GM18519 (cell line): ENCODE measurements at regions not wholly inside any gene's neighbourhood (a gene's known extent, or its start where the extent isn't known, plus 50 kb on each side); places are given as distances from the start of the nearest gene placed in this dataset.

ENCODE experiments used
- ATAC-seq: cut with Tn5 transposase; IDR thresholded peaks from one replicate; pipeline ENCODE4 v1.9.1; 2021; ENCODE audit warnings: mild to moderate bottlenecking, moderate library complexity; ENCODE audit not compliant: unreplicated experiment, low FRiP score

DNA sequence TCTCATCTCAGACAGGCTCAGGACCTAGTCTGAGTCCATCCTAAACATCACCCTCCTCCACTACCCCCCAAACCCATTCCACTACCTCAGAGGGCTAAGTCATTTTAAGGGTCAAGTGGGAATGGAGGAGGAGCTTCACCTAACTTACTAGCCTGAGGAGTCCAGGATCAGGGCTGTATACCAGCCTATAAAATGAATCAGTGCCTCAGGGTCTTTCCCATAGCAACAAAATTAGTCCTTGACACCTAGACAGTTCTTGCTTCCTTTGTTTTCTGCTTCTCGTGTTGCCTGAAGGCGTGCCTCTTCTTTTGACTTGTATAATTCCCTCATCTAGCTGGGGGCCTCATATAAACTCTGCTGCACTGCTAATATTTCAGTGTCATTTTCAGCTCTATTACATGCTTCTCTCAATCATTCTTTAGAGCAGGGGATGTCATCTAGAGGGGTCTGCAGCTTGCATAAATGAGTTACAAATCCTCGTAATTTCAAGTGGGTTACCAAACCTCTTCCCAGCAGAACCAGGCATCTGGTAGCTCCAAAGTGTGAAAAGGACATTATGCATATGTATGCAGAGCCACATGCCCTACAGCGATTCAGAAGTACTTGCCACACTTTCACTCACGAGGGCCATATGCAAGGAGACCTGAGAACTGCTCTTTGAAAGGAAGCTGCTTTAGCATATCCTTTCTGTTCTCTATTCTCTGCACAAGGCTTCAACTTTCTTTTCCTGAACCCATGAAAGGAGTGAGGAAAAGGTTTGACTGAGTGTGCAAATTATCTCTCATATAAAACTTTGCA, 311.7 kb upstream of the SEMA6D start:
- no peak for ATAC-seq

DNA sequence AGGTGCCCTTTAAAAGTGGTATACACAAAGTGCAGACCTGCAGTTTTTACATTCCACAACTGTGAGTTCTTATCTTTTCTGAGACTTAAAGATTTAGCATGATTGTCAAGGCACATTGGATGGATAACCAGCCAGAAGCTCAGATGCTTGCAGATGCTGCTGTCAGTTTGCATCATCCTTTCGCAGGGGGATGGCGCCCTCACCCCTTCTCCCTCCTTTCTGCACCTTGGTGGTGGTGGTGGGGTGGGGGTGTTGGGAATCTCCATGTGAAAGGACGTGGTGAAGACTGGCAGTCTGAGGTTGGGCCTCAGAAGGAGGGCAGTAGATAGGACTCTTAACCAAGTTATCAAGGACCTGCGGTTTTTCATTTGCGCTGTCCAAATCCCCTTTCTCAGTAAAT, 309.6 kb upstream of the SEMA6D start:
- ATAC-seq = no peak

GRCh38 chr15:47409038-47409437, 308.3 kb upstream of the SEMA6D start:
- no peak for ATAC-seq

- ATAC-seq = no peak
These were observed 307.7 kb upstream of the SEMA6D start for GRCh38 chr15:47409600-47409999.

- no peak for ATAC-seq
These were observed 307.1 kb upstream of the SEMA6D start for GRCh38 chr15:47410247-47410646.

DNA sequence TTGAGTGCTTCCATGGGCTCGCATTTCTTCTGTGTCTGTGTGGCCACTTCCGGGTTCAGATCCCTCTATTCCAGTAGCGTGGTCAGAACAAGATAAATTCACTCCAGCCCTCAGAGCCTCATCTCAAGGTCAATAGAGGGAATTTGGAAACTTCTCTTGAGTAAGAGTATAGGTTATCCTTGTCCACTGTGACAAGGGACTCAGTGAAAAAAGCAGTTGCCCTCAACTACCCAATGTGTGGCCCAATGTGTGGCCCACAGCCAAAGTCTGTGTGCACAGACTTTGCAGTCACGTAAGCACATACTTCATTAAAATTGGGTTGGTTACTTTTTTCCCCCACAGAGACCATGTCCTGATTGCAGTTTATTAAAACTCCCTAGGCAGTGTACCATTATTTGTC, 305.6 kb upstream of the SEMA6D start:
- ATAC-seq = no peak

GRCh38 chr15:47412136-47412535, 305.2 kb upstream of the SEMA6D start:
- no peak for ATAC-seq

- no peak for ATAC-seq
These were observed 304.5 kb upstream of the SEMA6D start for GRCh38 chr15:47412802-47413201.

DNA sequence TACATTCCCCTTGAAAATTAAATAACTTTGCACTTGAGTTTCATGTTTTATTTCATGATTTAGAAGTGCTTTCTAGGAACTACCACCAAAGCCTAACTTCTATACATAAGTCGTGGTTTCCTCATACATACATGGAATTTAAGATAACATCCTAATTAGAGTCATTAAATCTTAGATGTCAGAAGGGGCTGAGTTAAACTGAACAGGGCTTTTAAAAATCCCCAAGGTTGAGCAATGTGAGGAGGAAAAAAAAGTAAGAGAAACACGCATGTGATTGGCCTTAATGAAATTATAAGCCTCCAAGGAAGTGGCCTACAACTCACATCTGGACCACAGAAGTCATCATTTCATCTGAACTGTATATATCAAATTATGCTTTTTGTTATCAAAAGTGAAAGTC, 303.1 kb upstream of the SEMA6D start:
- no peak for ATAC-seq

GRCh38 chr15:47415539-47415971, 301.8 kb upstream of the SEMA6D start:
- no peak for ATAC-seq

GRCh38 chr15:47422881-47423665, 294.2 kb upstream of the SEMA6D start:
- no peak for ATAC-seq

DNA sequence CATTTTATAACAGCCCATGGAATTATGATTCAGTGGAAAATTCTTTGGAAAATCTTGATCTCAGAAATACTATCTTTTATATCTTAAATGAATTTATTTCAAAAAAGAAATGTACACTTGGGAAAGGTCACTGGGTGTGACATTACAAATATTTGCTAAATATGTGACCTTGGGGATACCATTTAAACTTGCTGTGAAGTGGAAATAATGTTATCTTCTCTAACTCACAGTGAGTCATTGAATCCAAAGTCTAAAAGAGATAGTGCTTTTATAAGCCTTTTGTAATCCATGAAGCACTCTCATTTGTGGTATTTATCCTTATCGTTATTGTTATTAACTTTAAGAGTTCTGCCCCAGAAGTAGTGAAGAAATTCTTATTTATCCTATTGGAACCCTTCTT, 289.8 kb upstream of the SEMA6D start:
- ATAC-seq = no peak

- no peak for ATAC-seq
These were observed 287.9 kb upstream of the SEMA6D start for GRCh38 chr15:47429376-47429775.

DNA sequence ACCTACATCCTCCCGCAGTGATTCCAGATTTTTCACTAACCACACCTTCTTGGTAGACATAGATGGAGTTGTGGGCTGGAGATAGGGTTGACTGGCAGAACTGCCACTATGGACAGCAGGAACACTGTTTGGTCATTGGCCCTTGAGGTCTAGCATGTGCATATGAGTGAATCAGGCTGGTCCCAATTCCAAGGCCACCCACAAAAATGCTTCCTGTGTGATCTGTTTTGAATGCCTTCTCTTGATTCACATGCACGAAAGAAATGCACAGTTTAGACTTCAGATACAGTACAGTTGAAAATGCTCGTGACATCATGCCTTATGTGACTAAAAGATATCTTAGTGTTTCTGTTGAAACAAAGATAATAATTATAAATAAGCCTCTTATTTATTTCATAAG, 285.8 kb upstream of the SEMA6D start:
- ATAC-seq = no peak

DNA sequence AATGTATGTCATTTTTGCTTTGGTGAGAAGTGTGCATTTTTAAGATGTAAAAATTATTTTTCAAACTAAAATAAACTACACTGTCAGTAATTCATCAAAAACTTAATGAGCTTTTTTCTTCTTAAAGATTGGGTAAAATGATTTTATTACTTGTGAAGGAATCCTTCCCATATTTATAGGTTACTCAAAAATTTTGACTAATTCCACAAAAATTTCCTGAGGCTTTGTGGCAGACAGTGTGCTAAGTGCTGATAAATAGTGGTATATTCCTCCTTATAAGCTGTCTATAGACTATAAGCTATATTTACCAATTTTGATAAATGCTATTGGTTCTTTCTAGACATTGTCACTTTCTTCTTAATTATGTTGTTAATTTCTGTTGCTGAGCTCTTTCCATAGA, 284.5 kb upstream of the SEMA6D start:
- ATAC-seq = no peak

DNA sequence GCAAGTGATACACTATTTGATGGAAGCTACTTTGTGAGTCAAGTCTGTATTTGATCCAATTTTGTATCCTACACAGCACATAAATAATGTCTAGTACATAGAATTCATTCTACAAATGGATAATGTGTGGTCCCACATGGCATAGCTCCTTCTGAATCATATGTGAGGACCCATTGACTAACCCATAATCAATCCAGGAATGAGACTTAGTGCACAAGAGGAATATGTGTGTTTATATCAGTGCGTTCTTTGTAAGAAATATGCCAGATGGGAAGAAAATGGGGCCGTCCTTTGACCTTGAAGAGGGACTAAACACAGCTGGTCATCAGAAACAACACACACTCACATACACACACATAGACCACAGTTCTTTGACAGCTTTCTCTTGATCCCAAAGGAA, 282.7 kb upstream of the SEMA6D start:
- no peak for ATAC-seq

- ATAC-seq = no peak
These were observed 279.8 kb upstream of the SEMA6D start for GRCh38 chr15:47437491-47437890.

DNA sequence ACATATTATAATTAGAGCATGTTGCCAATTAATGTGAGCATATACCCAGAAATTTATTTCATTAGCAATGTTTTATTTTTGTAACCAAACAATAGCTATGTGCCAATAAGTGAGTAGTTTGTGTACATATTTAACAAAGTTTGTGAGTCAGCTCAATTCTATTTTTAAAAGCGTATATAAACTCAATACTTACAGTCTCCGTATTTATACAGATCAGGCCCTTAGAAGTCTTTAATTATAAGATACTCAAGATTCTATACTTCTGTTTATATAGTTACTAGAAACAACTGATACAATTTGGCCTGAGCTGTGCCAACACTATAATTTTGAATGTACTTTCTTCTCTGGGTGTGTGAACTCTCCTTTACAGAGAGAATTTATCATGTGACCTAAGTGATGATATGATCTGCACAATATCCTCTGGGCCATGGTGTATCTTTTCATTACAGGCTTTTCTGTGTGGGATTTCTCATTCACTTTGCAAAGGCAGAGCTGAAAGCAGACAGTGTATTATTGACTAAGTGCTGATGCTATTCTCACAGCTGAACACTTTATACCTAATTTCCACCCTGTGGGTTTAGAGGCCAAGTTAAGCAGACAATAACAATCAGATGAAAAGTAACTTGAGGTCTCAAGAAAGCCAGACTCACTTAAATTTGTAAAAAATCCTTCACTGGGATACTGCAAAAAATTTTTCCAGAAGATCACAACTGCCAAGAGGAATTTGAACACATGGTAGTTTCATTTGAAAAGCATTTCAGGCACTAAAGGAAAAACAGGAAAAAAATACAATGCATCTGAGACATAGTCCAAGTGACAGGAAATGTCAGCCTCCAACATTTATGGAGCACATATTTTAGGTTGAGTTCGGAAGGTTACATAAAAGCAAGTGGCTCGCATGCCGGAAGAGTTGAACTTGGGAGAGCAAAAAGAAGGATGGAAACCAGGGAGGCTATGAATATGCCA, 277.9 kb upstream of the SEMA6D start:
- no peak for ATAC-seq

GRCh38 chr15:47442371-47442770, 274.9 kb upstream of the SEMA6D start:
- no peak for ATAC-seq

- ATAC-seq = no peak
These were observed 273.5 kb upstream of the SEMA6D start for GRCh38 chr15:47443839-47444238.
